ENCODE measurements at regions not wholly inside any gene's neighbourhood (a gene's known extent, or its start where the extent isn't known, plus 50 kb on each side); places are given as distances from the start of the nearest gene placed in this dataset.
"Not testable (repeated sequence)": the region's sequence is repeated elsewhere in the genome, so short reads cannot be mapped to it uniquely, and the experiment has no call there.

- no peak for DNase-seq (ENCODE audit: low spot score)
These were observed 51.7 kb upstream of the MYO10 start for GRCh38 chr5:16987776-16988175.

GRCh38 chr5:16990817-16991520 is 54.9 kb upstream of the MYO10 start:
- not testable (repeated sequence) for DNase-seq (ENCODE audit: low spot score)

- peak; percentile 53 for DNase-seq (ENCODE audit: low spot score)
These were observed 55.9 kb upstream of the MYO10 start for GRCh38 chr5:16992006-16992405.

- no peak for DNase-seq (ENCODE audit: low spot score)
These were observed 56.4 kb upstream of the MYO10 start for GRCh38 chr5:16992444-16992843.

- no peak for DNase-seq (ENCODE audit: low spot score)
These were observed 58.5 kb upstream of the MYO10 start for GRCh38 chr5:16994565-16994964.

GRCh38 chr5:16995372-16995771 is 59.3 kb upstream of the MYO10 start:
- DNase-seq (ENCODE audit: low spot score), result no peak

- peak; percentile 65 for DNase-seq (ENCODE audit: low spot score)
These were observed 64.3 kb upstream of the MYO10 start for GRCh38 chr5:17000291-17000939.

GRCh38 chr5:17001428-17001827 is 65.3 kb upstream of the MYO10 start:
- no peak for DNase-seq (ENCODE audit: low spot score)

- no peak for DNase-seq (ENCODE audit: low spot score)
These were observed 68.5 kb upstream of the MYO10 start for GRCh38 chr5:17004441-17005106.

GRCh38 chr5:17005107-17005828 is 69.2 kb upstream of the MYO10 start:
- no peak for DNase-seq (ENCODE audit: low spot score)

- no peak for DNase-seq (ENCODE audit: low spot score)
These were observed 76.2 kb upstream of the MYO10 start for GRCh38 chr5:17012289-17012688.

- DNase-seq (ENCODE audit: low spot score), result no peak
These were observed 78.6 kb upstream of the MYO10 start for GRCh38 chr5:17014686-17015085.

GRCh38 chr5:17018871-17019270 is 82.8 kb upstream of the MYO10 start:
- no peak for DNase-seq (ENCODE audit: low spot score)

GRCh38 chr5:17019324-17019723 is 83.2 kb upstream of the MYO10 start:
- DNase-seq (ENCODE audit: low spot score), result no peak

- DNase-seq (ENCODE audit: low spot score), result no peak
These were observed 84.9 kb upstream of the MYO10 start for GRCh38 chr5:17020678-17021601.

GRCh38 chr5:17021602-17021932 is 85.5 kb upstream of the MYO10 start:
- no peak for DNase-seq (ENCODE audit: low spot score)

- no peak for DNase-seq (ENCODE audit: low spot score)
These were observed 86.2 kb upstream of the MYO10 start for GRCh38 chr5:17022296-17022695.

GRCh38 chr5:17024686-17025180 is 88.6 kb upstream of the MYO10 start:
- peak; percentile 71 for DNase-seq (ENCODE audit: low spot score)

- not testable (repeated sequence) for DNase-seq (ENCODE audit: low spot score)
These were observed 95.7 kb upstream of the MYO10 start for GRCh38 chr5:17031659-17032277.

GRCh38 chr5:17032314-17032985 is 96.4 kb upstream of the MYO10 start:
- DNase-seq (ENCODE audit: low spot score), result not testable (repeated sequence)
